ENCODE measurements at regions not wholly inside any gene's neighbourhood (a gene's known extent, or its start where the extent isn't known, plus 50 kb on each side); places are given as distances from the start of the nearest gene placed in this dataset.

- TF ChIP-seq SMC3 (IDR thresholded peaks at IDR 0.05; ENCODE audit: low read depth, low read length) (no peak), EZH2phosphoT487 (IDR thresholded peaks at IDR 0.05; ENCODE audit: borderline replicate concordance, low read depth) (no peak)
Measured at GRCh38 chr6:169932491-169932890, 181.1 kb downstream of the ERMARD start.

Data from SK-N-SH (cell line).